ENCODE measurements at regions not wholly inside any gene's neighbourhood (a gene's known extent, or its start where the extent isn't known, plus 50 kb on each side); places are given as distances from the start of the nearest gene placed in this dataset.

DNA sequence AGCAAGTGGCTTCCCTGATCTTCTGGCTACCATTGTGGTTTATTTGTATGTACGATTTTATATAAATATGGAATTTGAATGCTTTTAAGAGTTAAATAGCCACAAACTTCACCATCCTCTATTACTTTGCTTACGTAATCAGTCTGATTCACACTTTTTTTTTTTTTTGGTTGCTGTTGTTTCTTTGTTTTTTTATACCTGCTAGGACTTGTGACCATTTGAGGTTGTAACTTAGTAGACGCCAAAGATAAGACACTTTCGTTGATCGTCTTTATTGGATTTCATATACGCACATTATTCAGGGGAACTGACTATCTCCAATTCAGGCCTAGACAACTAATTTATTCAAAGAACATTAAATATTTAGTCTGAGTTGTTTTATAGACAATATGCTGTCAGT is 559.0 kb downstream of the CBLN4 start:
- Histone ChIP-seq H3K4me1 (no peaks in the 10 kb centered on the region), H3K9me3 (no peaks in the 10 kb centered on the region), H3K4me3 (ENCODE audit: low read depth, low read length) (no peak overlapping the region), H3K27me3 (replicated peaks; ENCODE audit: control insufficient read depth, insufficient read depth, low read length) (no peaks in the 10 kb centered on the region), H3K36me3 (ENCODE audit: control insufficient read depth, insufficient read depth, low read length) (no peaks in the 10 kb centered on the region)
- Mint-ChIP-seq H3K27me3 (ENCODE audit: insufficient read depth, unreplicated experiment) (peaks cover 9% of the 10 kb centered on the region), H3K4me1 (ENCODE audit: low read depth, unreplicated experiment) (no peaks in the 10 kb centered on the region), H3K9me3 (ENCODE audit: unreplicated experiment) (no peaks in the 10 kb centered on the region), H3K27ac (ENCODE audit: unreplicated experiment) (no peak overlapping the region), H3K36me3 (ENCODE audit: insufficient read depth, unreplicated experiment) (no peaks in the 10 kb centered on the region), H3K4me3 (ENCODE audit: unreplicated experiment) (no peak overlapping the region)
- intact Hi-C loops (cut with micrococcal nuclease; ENCODE audit: unreplicated experiment): no loop called here
- TF ChIP-seq, protein P1, sequence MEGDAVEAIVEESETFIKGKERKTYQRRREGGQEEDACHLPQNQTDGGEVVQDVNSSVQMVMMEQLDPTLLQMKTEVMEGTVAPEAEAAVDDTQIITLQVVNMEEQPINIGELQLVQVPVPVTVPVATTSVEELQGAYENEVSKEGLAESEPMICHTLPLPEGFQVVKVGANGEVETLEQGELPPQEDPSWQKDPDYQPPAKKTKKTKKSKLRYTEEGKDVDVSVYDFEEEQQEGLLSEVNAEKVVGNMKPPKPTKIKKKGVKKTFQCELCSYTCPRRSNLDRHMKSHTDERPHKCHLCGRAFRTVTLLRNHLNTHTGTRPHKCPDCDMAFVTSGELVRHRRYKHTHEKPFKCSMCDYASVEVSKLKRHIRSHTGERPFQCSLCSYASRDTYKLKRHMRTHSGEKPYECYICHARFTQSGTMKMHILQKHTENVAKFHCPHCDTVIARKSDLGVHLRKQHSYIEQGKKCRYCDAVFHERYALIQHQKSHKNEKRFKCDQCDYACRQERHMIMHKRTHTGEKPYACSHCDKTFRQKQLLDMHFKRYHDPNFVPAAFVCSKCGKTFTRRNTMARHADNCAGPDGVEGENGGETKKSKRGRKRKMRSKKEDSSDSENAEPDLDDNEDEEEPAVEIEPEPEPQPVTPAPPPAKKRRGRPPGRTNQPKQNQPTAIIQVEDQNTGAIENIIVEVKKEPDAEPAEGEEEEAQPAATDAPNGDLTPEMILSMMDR (IDR thresholded peaks at IDR 0.05; ENCODE audit: insufficient read depth in 1 of 2, low read depth in 1 of 2, low read length in 1 of 2, severe bottlenecking in 1 of 2, unreplicated experiment in 1 of 2): no peak
- POLR2A ChIA-PET: no interaction called here
- no TSS peak for BruUV-seq (replicated peaks)
- DNase-seq: no peak
- CTCF ChIA-PET: no interaction called here

DNA sequence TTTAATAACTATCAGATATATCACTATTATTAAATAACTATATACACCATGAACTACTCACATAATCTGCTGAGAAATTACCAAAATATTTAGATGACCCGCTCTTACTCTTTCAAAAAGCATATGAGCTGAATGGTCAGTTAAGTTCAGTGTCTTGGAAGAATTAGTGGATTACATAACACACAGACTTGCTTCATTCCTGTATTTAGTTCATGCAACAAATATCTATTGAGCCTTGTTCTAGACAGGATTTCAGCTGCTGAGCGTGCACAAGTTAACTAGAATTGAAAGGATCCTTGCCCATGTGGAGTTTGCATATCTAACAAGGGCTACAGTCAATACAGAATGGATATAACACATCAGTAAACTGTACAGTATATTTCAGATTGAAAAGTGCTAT is 566.2 kb downstream of the CBLN4 start:
- no peaks in the 10 kb centered on the region for H3K36me3 Mint-ChIP-seq (ENCODE audit: insufficient read depth, unreplicated experiment)
- ChIA-PET POLR2A (no interaction called here), CTCF (no interaction called here)
- H3K27me3 Mint-ChIP-seq (ENCODE audit: insufficient read depth, unreplicated experiment): peaks cover 4% of the 10 kb centered on the region
- intact Hi-C loops (cut with micrococcal nuclease; ENCODE audit: unreplicated experiment): no loop called here
- Histone ChIP-seq H3K4me3 (ENCODE audit: low read depth, low read length) (no peak overlapping the region), H3K36me3 (ENCODE audit: control insufficient read depth, insufficient read depth, low read length) (no peaks in the 10 kb centered on the region), H3K9me3 (no peaks in the 10 kb centered on the region), H3K27me3 (replicated peaks; ENCODE audit: control insufficient read depth, insufficient read depth, low read length) (no peaks in the 10 kb centered on the region), H3K4me1 (no peaks in the 10 kb centered on the region)
- DNase-seq: no peak
- BruUV-seq (replicated peaks): no TSS peak
- H3K9me3 Mint-ChIP-seq (ENCODE audit: unreplicated experiment): no peaks in the 10 kb centered on the region
- H3K4me3 Mint-ChIP-seq (ENCODE audit: unreplicated experiment): no peak overlapping the region
- TF ChIP-seq, protein P1 (IDR thresholded peaks at IDR 0.05; ENCODE audit: insufficient read depth in 1 of 2, low read depth in 1 of 2, low read length in 1 of 2, severe bottlenecking in 1 of 2, unreplicated experiment in 1 of 2): no peak
- no peak overlapping the region for H3K27ac Mint-ChIP-seq (ENCODE audit: unreplicated experiment)
- H3K4me1 Mint-ChIP-seq (ENCODE audit: low read depth, unreplicated experiment): no peaks in the 10 kb centered on the region

DNA sequence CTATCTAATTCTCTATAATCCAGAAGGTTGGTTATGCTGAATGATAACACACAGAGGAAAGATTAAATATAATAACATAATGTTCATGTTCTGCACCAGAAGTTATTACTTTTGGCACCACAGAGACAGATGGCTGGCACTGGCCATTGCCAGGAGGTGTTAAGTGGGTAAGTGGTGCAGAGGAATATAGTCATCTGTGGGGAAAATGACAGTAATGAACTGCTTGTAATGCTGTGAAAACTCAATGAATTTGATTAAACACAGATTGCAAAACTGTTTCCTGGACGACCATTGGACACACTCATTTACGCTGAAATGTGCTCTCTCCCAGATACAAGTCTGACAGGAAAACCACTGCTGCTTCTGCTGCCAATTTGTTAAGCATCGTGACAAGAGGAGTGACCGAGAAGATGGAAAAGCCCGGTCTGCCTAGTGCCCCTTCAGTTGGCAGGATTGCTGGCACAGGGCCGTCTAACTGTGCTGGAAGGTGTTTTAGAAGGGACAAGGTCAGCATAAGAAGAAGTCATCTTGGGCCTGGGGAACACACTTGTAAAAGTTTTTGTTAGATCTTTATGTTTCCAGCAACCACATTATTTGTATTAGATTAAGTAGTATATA is 567.4 kb downstream of the CBLN4 start:
- Mint-ChIP-seq H3K4me1 (ENCODE audit: low read depth, unreplicated experiment) (no peaks in the 10 kb centered on the region), H3K27ac (ENCODE audit: unreplicated experiment) (no peak overlapping the region), H3K27me3 (ENCODE audit: insufficient read depth, unreplicated experiment) (peaks cover 6% of the 10 kb centered on the region), H3K4me3 (ENCODE audit: unreplicated experiment) (no peak overlapping the region), H3K36me3 (ENCODE audit: insufficient read depth, unreplicated experiment) (no peaks in the 10 kb centered on the region), H3K9me3 (ENCODE audit: unreplicated experiment) (no peaks in the 10 kb centered on the region)
- ChIA-PET CTCF (no interaction called here), POLR2A (no interaction called here)
- Histone ChIP-seq H3K36me3 (ENCODE audit: control insufficient read depth, insufficient read depth, low read length) (no peaks in the 10 kb centered on the region), H3K27me3 (replicated peaks; ENCODE audit: control insufficient read depth, insufficient read depth, low read length) (no peaks in the 10 kb centered on the region), H3K9me3 (no peaks in the 10 kb centered on the region), H3K4me3 (ENCODE audit: low read depth, low read length) (no peak overlapping the region), H3K4me1 (no peaks in the 10 kb centered on the region)
- intact Hi-C loops (cut with micrococcal nuclease; ENCODE audit: unreplicated experiment): no loop called here
- no peak for DNase-seq
- TF ChIP-seq, protein P1 (IDR thresholded peaks at IDR 0.05; ENCODE audit: insufficient read depth in 1 of 2, low read depth in 1 of 2, low read length in 1 of 2, severe bottlenecking in 1 of 2, unreplicated experiment in 1 of 2): no peak
- BruUV-seq (replicated peaks): no TSS peak

All from Caco-2 (cell line).